ENCODE measurements at regions not wholly inside any gene's neighbourhood (a gene's known extent, or its start where the extent isn't known, plus 50 kb on each side); places are given as distances from the start of the nearest gene placed in this dataset.

- TF ChIP-seq CTCF (IDR thresholded peaks at IDR 0.05): no peak
- no peak for TF ChIP-seq POLR2A (IDR thresholded peaks at IDR 0.05)
- TF ChIP-seq POLR2AphosphoS5 (IDR thresholded peaks at IDR 0.05): no peak
- TF ChIP-seq EP300 (IDR thresholded peaks at IDR 0.05): no peak
These were observed 617.1 kb downstream of the BRD1 start for GRCh38 chr22:49210606-49211005.
